IMR-90 (cell line): ENCODE measurements at regions not wholly inside any gene's neighbourhood (a gene's known extent, or its start where the extent isn't known, plus 50 kb on each side); places are given as distances from the start of the nearest gene placed in this dataset.

Experiments used
- ATAC-seq: fragments of 200-7000 bp; cut with Tn5 transposase; 2 replicates; pipeline ENCODE4 v1.9.1; 2020; ENCODE audit warnings: low read depth, mild to moderate bottlenecking, moderate library complexity
- BruUV-seq: library from RNA; stranded (reverse); fragments of 400-500 nt; replicated peaks from 2 replicates; lab custom pipeline; 2021; lab: Mats Ljungman, UMichigan
- CTCF ChIA-PET: fragments of 300-600 bp; formaldehyde crosslinking; extraction: SDS; loops from one replicate; lab custom pipeline; 2021; ENCODE audit warnings: antibody characterized with exemption; lab: Yijun Ruan, JAX
- POLR2A ChIA-PET: fragments of 300-600 bp; sonication (Branson Sonifier 250); formaldehyde crosslinking; loops from one replicate; lab custom pipeline; 2022; ENCODE audit warnings: antibody characterized with exemption; ENCODE audit not compliant: unreplicated experiment; lab: Charles Lee
- DNase-seq: peaks from one replicate; pipeline ENCODE4 v3.0.0; 2013
- H2AFZ ChIP-seq: replicated peaks from 2 replicates; pipeline ENCODE3; 2013; ENCODE audit warnings: low read length, mild to moderate bottlenecking; ENCODE audit not compliant: poor library complexity
- H2AK5ac ChIP-seq: 2 replicates; pipeline ENCODE4 v1.6.1; 2013; ENCODE audit warnings: low read depth, low read length, inconsistent platforms
- H2AK9ac ChIP-seq: replicated peaks from 2 replicates; pipeline ENCODE3; 2013; ENCODE audit warnings: mild to moderate bottlenecking, low read depth, low read length, moderate library complexity; ENCODE audit not compliant: poor library complexity
- H2BK120ac ChIP-seq: 2 replicates; pipeline ENCODE4 v1.6.1; 2013; ENCODE audit warnings: low read depth, low read length, inconsistent platforms
- H2BK15ac ChIP-seq: 3 replicates; pipeline ENCODE4 v1.6.1; 2013; ENCODE audit warnings: low read depth, low read length, inconsistent platforms
- H2BK20ac ChIP-seq: 2 replicates; pipeline ENCODE4 v1.6.1; 2013; ENCODE audit warnings: low read depth, mild to moderate bottlenecking, inconsistent platforms, low read length, moderate library complexity
- H2BK5ac ChIP-seq: 2 replicates; pipeline ENCODE4 v1.6.1; 2013; ENCODE audit warnings: mild to moderate bottlenecking, low read depth, low read length, inconsistent platforms; ENCODE audit not compliant: poor library complexity, severe bottlenecking
- H3K14ac ChIP-seq: replicated peaks from 2 replicates; pipeline ENCODE4 v1.6.1; 2013; ENCODE audit warnings: low read depth, low read length, inconsistent platforms
- H3K18ac ChIP-seq: 2 replicates; pipeline ENCODE4 v1.6.1; 2013; ENCODE audit warnings: low read depth, low read length, control low read depth
- H3K23ac ChIP-seq: 2 replicates; pipeline ENCODE4 v1.6.1; 2013; ENCODE audit warnings: low read depth, low read length, inconsistent platforms
- H3K27ac ChIP-seq: 2 replicates; pipeline ENCODE4 v1.5.1; 2013; ENCODE audit warnings: mild to moderate bottlenecking, control low read depth, low read length; ENCODE audit not compliant: insufficient read depth
- H3K27me3 ChIP-seq: 2 replicates; pipeline ENCODE4 v1.6.1; 2013; ENCODE audit warnings: low read length; ENCODE audit not compliant: control insufficient read depth, insufficient read depth
- H3K36me3 ChIP-seq: 2 replicates; pipeline ENCODE4 v1.6.1; 2013; ENCODE audit warnings: low read length, mixed read lengths; ENCODE audit not compliant: control insufficient read depth, insufficient read depth
- H3K4ac ChIP-seq: 2 replicates; pipeline ENCODE4 v1.6.1; 2013; ENCODE audit warnings: low read depth, low read length, inconsistent platforms
- H3K4me1 ChIP-seq: 2 replicates; pipeline ENCODE4 v1.6.1; 2013; ENCODE audit warnings: low read length, mixed read lengths; ENCODE audit not compliant: control insufficient read depth, insufficient read depth
- H3K4me2 ChIP-seq: 2 replicates; pipeline ENCODE4 v1.6.1; 2013; ENCODE audit warnings: low read depth, mild to moderate bottlenecking, control low read depth, low read length, moderate library complexity
- H3K4me3 ChIP-seq: 2 replicates; pipeline ENCODE4 v1.5.1; 2013; ENCODE audit warnings: low read depth, mild to moderate bottlenecking, control low read depth, low read length, moderate library complexity; ENCODE audit not compliant: insufficient read depth
- H3K56ac ChIP-seq: 2 replicates; pipeline ENCODE4 v1.6.1; 2013; ENCODE audit warnings: low read length, inconsistent platforms; ENCODE audit not compliant: insufficient read depth; ENCODE audit errors: extremely low read depth
- H3K79me1 ChIP-seq, 2 experiments: 2 replicates each; pipeline ENCODE4 v1.6.1; 2013; ENCODE audit warnings: low read length in 2 of 2, inconsistent platforms in 1 of 2, low read depth in 1 of 2
- H3K9ac ChIP-seq: 2 replicates; pipeline ENCODE4 v1.6.1; 2013; ENCODE audit warnings: low read depth, low read length, control low read depth
- H3K9me1 ChIP-seq: 2 replicates; pipeline ENCODE4 v1.6.1; 2013; ENCODE audit warnings: low read length, inconsistent platforms; ENCODE audit not compliant: insufficient read depth
- H3K9me3 ChIP-seq: 2 replicates; pipeline ENCODE4 v1.6.1; 2013; ENCODE audit warnings: low read length; ENCODE audit not compliant: control insufficient read depth, insufficient read depth
- H4K20me1 ChIP-seq: 2 replicates; pipeline ENCODE4 v1.6.1; 2013; ENCODE audit warnings: low read length, inconsistent platforms; ENCODE audit not compliant: insufficient read depth
- H4K5ac ChIP-seq: 2 replicates; pipeline ENCODE4 v1.6.1; 2013; ENCODE audit warnings: mild to moderate bottlenecking, low read depth, low read length, control low read depth
- H4K8ac ChIP-seq, 2 experiments: 2 replicates each; pipeline ENCODE4 v1.6.1; 2013; ENCODE audit warnings: low read depth in 2 of 2, low read length in 2 of 2, control low read depth in 1 of 2, inconsistent platforms in 1 of 2
- H4K91ac ChIP-seq: 2 replicates; pipeline ENCODE4 v1.6.1; 2013; ENCODE audit warnings: low read depth, low read length, inconsistent platforms; ENCODE audit not compliant: insufficient read depth
- BHLHE40 ChIP-seq: fragments of 150-350 bp; IDR thresholded peaks from 2 replicates; pipeline ENCODE4 v1.6.1; 2016; ENCODE audit warnings: mild to moderate bottlenecking, low read depth, low read length
- CEBPB ChIP-seq: IDR thresholded peaks from 2 replicates; pipeline ENCODE4 v1.6.1; 2012; ENCODE audit warnings: low read depth, low read length, improper control_type of control experiment
- CHD1 ChIP-seq: IDR thresholded peaks from 2 replicates; pipeline ENCODE4 v1.6.1; 2012; ENCODE audit warnings: low read depth, low read length, improper control_type of control experiment
- ELK1 ChIP-seq: fragments of 150-350 bp; IDR thresholded peaks from 2 replicates; pipeline ENCODE4 v1.6.1; 2016; ENCODE audit warnings: low read depth, mild to moderate bottlenecking, low read length, moderate library complexity, borderline replicate concordance
- FOS ChIP-seq: fragments of 150-350 bp; IDR thresholded peaks from 2 replicates; pipeline ENCODE4 v1.6.1; 2016; ENCODE audit warnings: low read depth, low read length
- MAFK ChIP-seq: IDR thresholded peaks from 2 replicates; pipeline ENCODE4 v1.6.1; 2012; ENCODE audit warnings: low read depth, low read length, improper control_type of control experiment
- MAZ ChIP-seq: IDR thresholded peaks from 2 replicates; pipeline ENCODE4 v1.6.1; 2012; ENCODE audit warnings: low read depth, mild to moderate bottlenecking, low read length, improper control_type of control experiment, moderate library complexity, borderline replicate concordance
- MXI1 ChIP-seq: IDR thresholded peaks from 2 replicates; pipeline ENCODE4 v1.6.1; 2012; ENCODE audit warnings: low read depth, mild to moderate bottlenecking, low read length, moderate library complexity, borderline replicate concordance
- NFE2L2 ChIP-seq: fragments of 150-350 bp; IDR thresholded peaks from 2 replicates; pipeline ENCODE4 v1.6.1; 2016; ENCODE audit warnings: low read depth, mild to moderate bottlenecking, low read length
- POLR2A ChIP-seq: IDR thresholded peaks from 2 replicates; pipeline ENCODE4 v1.6.1; 2012; ENCODE audit warnings: mild to moderate bottlenecking, low read depth, low read length
- RAD21 ChIP-seq: IDR thresholded peaks from 2 replicates; pipeline ENCODE4 v1.6.1; 2012; ENCODE audit warnings: low read length, improper control_type of control experiment
- RCOR1 ChIP-seq: IDR thresholded peaks from 2 replicates; pipeline ENCODE4 v1.6.1; 2012; ENCODE audit warnings: mild to moderate bottlenecking, low read length, improper control_type of control experiment; ENCODE audit not compliant: insufficient replicate concordance
- RFX5 ChIP-seq: IDR thresholded peaks from 2 replicates; pipeline ENCODE4 v1.8.0; 2012; ENCODE audit warnings: low read depth, mild to moderate bottlenecking, low read length, moderate library complexity
- SMC3 ChIP-seq: fragments of 150-350 bp; IDR thresholded peaks from 2 replicates; pipeline ENCODE4 v1.6.1; 2016; ENCODE audit warnings: low read depth, mild to moderate bottlenecking, antibody characterized with exemption, low read length, moderate library complexity
- WGBS, 2 experiments: methylation state at CpG; one replicate each; pipeline versions ENCODE4 v1.1.5 to v1.1.7; 2013; ENCODE audit warnings: missing lambda C conversion rate in 2 of 2; ENCODE audit not compliant: insufficient read length in 1 of 2; ENCODE audit errors: extremely low coverage in 2 of 2; 5-methylcytosine and 5-hydroxymethylcytosine counted together
- dilution Hi-C: fragments of 300-500 bp; cut with HindIII; formaldehyde crosslinking; loops from one replicate; pipeline ENCODE4 v1.14.3; 2018; ENCODE audit warnings: low sequenced_read_pairs; ENCODE audit not compliant: unreplicated experiment
- in situ Hi-C: fragments of 300-500 bp; cut with MboI; formaldehyde crosslinking; loops from 3 replicates; pipeline ENCODE4 v1.14.3; 2019; ENCODE audit warnings: low sequenced_read_pairs, inconsistent platforms, mixed read lengths
- intact Hi-C: fragments of 100-400 bp; cut with micrococcal nuclease; formaldehyde crosslinking; loops from 2 replicates; pipeline ENCODE4 v1.10.0; 2022
- TF ChIP-seq, protein P1 (sequence below): fragments of 150-350 bp; IDR thresholded peaks from 2 replicates; pipeline ENCODE4 v1.6.1; 2017; ENCODE audit warnings: mild to moderate bottlenecking, antibody characterized with exemption, low read length, low read depth
- TF ChIP-seq, protein P2 (sequence below): conservative IDR thresholded peaks from 2 replicates; pipeline ENCODE4 v1.5.1; 2012; ENCODE audit warnings: mild to moderate bottlenecking, low read depth, low read length, improper control_type of control experiment

- Histone ChIP-seq H4K91ac (no peak overlapping the region), H2BK120ac (no peak overlapping the region), H2BK15ac (no peak overlapping the region), H4K5ac (no peak overlapping the region), H2BK20ac (no peak overlapping the region), H2AK5ac (no peak overlapping the region), H4K20me1 (no peaks in the 10 kb centered on the region), H3K9me3 (peaks cover 6% of the 10 kb centered on the region), H3K4ac (no peak overlapping the region), H3K9me1 (no peaks in the 10 kb centered on the region), H3K27me3 (no peaks in the 10 kb centered on the region), H2AK9ac (no peak overlapping the region), H3K14ac (no peak overlapping the region), H3K23ac (no peak overlapping the region), H3K9ac (no peak overlapping the region), H4K8ac (no peak overlapping the region), H2AFZ (no peak overlapping the region), H3K4me3 (no peak overlapping the region), H3K27ac (no peak overlapping the region), H2BK5ac (no peak overlapping the region), H3K56ac (no peak overlapping the region), H3K18ac (no peak overlapping the region), H3K79me1 (no peaks in the 10 kb centered on the region), H3K4me2 (no peak overlapping the region), H3K4me1 (no peaks in the 10 kb centered on the region), H3K36me3 (no peaks in the 10 kb centered on the region)
- no peak for ATAC-seq
- no peak for DNase-seq
- in situ Hi-C loops (no loop called here), dilution Hi-C loops (no loop called here), intact Hi-C loops (no loop called here)
- ChIA-PET POLR2A (no interaction called here), CTCF (interaction anchor here (0.7 kb wide), 1 partner anchor 46 kb away, joined by 3 read pairs; no protein-coding TSS in a partner anchor)
- TF ChIP-seq, protein P1, sequence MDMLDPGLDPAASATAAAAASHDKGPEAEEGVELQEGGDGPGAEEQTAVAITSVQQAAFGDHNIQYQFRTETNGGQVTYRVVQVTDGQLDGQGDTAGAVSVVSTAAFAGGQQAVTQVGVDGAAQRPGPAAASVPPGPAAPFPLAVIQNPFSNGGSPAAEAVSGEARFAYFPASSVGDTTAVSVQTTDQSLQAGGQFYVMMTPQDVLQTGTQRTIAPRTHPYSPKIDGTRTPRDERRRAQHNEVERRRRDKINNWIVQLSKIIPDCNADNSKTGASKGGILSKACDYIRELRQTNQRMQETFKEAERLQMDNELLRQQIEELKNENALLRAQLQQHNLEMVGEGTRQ, result no peak
- TF ChIP-seq RFX5, result no peak
- TF ChIP-seq CHD1, result no peak
- no peak for TF ChIP-seq SMC3
- no peak for TF ChIP-seq RAD21
- TF ChIP-seq, protein P2, sequence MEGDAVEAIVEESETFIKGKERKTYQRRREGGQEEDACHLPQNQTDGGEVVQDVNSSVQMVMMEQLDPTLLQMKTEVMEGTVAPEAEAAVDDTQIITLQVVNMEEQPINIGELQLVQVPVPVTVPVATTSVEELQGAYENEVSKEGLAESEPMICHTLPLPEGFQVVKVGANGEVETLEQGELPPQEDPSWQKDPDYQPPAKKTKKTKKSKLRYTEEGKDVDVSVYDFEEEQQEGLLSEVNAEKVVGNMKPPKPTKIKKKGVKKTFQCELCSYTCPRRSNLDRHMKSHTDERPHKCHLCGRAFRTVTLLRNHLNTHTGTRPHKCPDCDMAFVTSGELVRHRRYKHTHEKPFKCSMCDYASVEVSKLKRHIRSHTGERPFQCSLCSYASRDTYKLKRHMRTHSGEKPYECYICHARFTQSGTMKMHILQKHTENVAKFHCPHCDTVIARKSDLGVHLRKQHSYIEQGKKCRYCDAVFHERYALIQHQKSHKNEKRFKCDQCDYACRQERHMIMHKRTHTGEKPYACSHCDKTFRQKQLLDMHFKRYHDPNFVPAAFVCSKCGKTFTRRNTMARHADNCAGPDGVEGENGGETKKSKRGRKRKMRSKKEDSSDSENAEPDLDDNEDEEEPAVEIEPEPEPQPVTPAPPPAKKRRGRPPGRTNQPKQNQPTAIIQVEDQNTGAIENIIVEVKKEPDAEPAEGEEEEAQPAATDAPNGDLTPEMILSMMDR, result no peak
- TF ChIP-seq MAZ, result no peak
- TF ChIP-seq RCOR1, result no peak
- TF ChIP-seq BHLHE40, result no peak
- TF ChIP-seq NFE2L2, result no peak
- no peak for TF ChIP-seq ELK1
- no peak for TF ChIP-seq CEBPB
- TF ChIP-seq MAFK, result no peak
- TF ChIP-seq MXI1, result no peak
- TF ChIP-seq FOS, result no peak
- TF ChIP-seq POLR2A, result no peak
- no CpG with 5 or more reads among the region's 1 CpG for WGBS, 2 experiments
- BruUV-seq, result no TSS peak
These were observed 268.4 kb upstream of the CDH19 start for GRCh38 chr18:66872277-66872676.
